ENCODE measurements at regions not wholly inside any gene's neighbourhood (a gene's known extent, or its start where the extent isn't known, plus 50 kb on each side); places are given as distances from the start of the nearest gene placed in this dataset.
"Not testable (repeated sequence)": the region's sequence is repeated elsewhere in the genome, so short reads cannot be mapped to it uniquely, and the experiment has no call there.

DNA sequence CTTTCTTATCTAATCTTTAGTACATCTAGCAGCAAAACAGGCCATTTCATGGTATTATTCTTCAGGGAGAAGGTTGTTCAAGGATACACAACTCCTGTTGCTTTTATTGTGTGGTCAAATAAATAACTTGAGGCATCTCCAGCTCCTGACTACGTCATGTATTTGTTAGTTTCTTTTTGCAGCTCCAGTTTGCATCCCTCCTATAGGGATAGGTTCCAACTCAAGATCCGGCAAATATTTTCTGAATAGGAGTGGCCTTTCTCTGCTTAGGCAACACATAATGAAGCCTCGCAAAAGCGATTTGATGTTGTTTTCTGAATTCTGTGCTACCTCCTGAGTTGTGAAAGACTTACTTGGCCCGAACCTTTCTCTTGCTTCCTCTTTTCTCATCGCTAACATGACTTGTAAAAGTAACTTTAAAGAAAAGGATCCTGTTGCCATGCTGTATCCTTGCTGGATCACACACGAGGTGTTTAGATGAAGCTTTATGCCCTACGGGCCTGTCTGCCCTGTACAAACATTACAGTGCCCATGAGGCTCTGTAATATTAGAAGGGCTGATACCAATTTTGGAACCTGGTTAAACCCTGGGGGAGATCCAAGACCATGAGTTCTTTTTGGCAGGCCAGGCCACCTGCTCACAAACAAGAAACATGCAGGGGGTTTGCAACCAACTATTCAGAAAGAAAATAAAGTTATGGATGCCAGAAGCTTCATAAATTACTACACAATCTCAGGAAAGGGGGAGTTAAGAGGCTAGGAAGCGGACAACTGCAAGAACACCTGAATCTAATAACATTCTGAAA lies 149.8 kb upstream of the FGF10 start:
- DNase-seq = no peak

DNA sequence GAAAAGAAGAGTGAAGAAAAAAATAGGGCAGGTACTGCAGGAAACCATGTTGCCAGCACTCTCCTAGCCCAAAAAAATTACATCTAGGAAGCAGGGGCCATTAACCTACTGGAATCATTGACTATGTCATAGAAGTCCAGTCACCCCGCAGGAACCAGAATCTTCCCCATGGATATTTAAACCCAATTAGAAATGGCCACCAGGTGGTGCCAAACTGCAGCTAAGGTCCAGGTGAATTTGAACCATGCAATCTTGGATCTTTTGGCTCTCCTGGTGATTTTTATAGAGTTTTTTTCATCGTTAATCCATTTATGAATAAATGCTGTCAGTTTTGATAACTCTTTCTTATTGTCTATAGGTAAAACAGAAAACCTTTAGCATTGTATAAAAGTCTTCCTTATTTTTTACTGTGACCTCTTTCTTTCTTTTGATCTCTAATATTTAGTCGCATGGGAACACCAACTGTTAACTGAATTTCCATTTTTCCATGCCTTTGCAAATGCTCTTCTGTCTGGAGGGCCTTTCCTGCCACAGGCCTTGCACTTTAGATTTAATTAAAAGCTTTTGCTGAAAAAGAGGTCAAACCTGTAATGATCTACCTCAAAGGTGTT lies 147.5 kb upstream of the FGF10 start:
- peak; percentile 10 for DNase-seq

DNA sequence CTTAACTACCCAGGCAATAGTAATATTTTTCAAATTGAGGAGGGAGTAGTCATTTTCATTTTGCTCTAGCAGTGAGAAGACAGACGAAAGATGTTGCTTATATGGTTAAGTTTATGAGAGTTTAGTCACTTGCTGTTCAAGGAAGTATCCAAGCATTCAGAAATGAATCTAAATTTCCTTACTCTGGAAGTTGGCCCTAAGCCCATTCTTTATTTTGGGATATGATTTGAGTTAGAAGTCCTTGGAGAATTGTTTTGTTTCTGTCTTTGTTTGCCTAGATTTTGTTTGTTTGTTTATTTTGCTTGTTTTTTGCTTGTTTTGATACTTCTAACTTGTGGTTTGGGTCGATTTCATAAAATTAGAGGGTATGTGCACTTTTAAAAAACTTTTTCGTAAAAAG lies 146.4 kb upstream of the FGF10 start:
- DNase-seq = no peak

DNA sequence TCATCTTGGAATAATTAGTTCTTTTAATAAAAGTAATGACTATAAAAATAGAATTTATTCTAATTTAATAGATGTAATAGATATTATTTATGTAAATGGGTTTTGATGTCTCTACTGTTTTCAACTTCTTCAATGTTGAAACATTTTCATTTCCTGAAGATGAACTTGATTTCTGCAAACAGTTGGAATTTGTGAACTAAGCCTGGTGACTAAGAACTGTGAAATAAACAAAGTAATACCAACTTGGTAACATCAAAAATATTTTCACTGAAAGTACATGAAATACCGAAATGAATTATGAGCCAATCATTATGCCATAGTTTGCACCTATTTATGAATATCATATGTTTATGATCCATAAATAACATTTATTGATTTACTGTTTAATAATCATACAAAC lies 143.8 kb upstream of the FGF10 start:
- no peak for DNase-seq

DNA sequence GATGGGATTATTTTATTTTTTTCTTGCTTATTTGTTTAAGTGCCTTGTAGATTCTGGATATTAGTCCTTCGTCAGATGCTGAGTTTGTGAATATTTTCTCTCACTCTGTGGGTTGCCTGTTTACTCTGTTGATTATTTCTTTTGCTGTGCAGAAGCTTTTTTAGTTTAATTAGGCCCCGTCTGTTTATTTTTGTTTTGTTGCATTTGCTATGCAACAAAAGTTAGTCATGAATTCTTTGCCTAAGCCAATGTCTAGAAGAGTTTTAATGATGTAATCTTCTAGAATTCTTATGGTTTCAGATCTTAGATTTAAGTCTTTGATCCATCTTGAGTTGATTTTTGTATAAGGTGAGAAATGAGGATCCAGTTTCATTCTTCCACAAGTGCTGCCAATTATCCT lies 142.5 kb upstream of the FGF10 start:
- not testable (repeated sequence) for DNase-seq

DNA sequence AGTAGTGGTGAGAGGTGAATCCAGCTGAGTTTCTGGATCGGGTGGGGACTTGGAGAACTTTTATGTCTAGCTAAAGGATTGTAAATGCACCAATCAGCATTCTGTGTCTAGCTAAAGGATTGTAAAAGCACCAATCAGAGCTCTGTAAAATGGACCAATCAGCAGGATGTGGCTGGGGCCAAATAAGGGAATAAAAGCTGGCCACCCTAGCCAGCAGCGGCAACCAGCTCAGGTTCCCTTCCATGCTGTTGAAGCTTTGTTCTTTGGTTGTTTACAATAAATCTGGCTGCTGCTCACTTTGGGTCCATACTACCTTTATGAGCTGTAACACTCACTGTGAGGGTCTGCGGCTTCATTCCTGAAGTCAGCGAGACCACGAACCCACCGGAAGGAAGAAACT lies 141.6 kb upstream of the FGF10 start:
- not testable (repeated sequence) for DNase-seq

DNA sequence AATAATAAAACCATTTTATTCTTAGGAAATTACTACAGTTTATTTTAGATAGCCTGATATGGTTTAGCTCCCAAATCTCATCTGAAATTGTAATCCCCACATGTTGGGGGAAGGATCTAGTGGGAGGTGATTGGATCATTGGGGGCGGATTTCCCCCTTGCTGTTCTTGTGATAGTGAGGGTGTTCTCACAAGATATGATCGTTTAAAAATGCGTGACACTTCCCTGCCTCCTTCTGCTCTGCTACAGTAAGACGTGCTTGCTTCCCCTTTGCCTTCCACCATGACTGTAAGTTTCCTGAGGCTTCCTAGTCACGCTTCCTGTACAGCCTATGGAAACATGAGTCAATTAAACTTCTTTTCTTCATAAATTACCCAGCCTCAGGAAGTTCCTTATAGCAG lies 122.4 kb upstream of the FGF10 start:
- no peak for DNase-seq

DNA sequence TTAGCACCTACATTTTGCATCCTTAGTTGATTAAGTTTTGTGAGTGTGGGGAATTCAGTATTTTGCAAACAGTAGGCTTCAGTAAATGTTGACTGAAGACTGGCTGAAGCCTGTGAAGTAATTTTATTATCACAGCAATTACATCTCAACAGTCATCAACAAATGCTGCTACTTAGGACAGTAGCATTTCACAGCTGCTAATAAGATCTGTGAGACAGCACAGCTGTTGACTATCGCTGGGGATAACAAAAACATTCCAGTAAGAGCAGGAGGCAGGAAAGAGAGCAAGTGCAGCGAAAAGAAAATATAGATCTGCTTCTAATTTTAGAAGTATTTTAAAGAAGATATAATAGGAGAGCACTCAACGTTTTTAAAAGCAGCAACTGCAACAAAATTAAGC lies 117.3 kb upstream of the FGF10 start:
- no peak for DNase-seq

DNA sequence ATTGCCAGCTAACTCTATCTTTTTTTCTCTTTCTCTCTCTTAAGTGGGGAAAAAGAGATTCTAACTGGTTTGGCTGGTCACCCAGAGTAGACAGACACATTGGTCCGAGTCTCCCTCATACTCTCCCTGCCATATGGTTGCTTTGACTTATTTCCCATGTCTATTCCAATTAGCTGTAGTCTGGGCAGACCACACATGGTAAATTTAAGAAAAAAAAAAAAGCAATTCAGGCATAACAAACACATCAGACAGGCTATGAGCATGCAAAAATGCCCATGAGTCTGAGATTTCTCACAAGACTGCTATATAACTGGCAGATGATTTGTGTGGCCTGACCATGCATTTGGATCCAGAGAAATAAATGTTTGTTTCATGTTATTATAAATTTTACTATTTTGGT lies 110.2 kb upstream of the FGF10 start:
- DNase-seq = no peak

DNA sequence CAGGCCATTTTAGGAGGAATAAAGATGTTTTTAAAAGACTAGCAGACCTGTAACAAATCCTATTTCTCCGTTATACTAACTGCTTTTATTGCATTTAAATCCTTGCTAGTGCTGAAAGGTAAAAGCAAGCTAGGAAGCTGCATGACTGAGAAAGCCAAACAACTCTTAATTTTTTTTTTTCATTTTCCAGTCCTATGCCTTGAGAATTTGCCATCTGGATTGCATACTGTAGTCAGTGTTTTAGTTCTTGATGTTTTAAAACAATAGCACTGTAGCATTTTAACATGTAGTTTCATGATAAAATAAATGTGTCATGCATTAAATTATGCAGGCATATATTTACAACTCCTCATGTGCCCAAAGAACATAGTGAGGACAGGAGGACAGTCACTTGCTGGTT lies 108.4 kb upstream of the FGF10 start:
- DNase-seq = no peak

DNA sequence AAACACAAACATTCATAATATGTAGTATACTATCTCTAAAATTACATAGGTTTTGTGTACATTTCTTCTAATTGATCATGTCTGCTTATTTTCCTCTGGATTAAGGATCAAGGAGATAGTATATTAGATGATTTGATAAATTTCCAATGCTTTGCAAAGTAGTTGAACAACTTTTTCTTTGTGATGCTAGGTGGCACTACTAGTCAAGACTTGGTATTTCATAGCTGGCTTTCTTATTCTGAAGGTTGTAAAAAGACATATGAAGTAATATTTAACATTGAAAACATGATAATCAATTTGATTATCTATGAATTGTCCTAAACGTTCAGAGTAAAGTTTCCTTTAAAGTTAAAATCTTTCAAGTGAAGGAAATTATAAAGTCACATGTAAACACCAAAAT lies 106.1 kb upstream of the FGF10 start:
- no peak for DNase-seq

DNA sequence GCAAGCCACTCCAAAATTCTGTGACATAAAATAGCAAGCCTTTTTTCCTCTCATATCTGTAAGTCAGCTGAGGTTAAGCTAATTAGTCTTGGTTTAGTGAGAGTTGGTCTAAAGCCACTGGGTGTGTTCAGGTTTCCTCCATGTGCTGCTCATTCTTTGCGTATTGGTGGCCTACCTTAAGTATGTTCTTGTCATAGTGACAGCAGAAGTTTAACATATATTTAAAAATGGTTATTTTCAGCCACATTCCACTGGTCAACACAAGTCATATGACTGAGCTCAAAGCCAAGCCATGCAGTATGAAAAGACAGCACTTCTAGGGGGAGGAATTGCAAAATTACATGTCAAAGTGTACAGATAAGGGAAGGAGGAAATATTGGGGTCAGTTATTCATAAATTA lies 100.5 kb upstream of the FGF10 start:
- no peak for DNase-seq

DNA sequence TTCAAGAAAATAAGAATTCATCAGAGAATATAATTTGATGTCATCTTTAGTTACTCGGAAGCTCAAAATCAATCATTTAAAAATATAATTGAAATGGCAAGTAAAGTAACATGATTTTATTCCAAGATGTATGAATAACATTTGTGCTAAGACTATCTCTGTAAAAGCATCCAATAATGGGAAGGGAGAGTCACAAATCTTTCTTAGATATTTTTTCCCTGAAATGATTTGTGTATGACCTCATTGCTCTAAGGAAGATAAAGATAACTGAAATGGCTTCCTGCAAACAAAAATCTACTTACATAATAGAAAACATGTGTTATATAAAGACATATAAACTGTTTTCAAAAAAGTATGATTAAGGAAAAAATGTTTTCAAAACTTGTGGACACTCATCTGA lies 97.4 kb upstream of the FGF10 start:
- no peak for DNase-seq

DNA sequence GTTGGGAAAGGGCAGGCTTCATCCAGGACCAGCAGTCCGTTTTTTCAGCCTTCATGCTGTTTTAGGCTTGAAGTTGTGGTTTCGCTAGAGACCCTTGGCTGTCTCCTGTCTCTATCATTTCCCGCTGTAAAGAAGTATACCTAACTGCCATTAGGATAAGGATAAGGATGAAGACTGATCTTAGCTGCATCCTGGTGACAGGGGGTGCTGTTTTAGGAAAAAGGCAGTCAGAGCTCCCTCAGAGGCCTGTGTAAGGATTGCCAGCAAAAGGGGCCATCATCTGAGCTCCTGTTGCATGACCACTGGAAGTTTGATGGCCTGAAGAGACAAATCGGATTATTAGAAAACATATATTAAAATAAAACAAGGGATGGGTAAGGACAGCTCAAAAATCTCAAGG lies 64.8 kb upstream of the FGF10 start:
- DNase-seq = no peak

DNA sequence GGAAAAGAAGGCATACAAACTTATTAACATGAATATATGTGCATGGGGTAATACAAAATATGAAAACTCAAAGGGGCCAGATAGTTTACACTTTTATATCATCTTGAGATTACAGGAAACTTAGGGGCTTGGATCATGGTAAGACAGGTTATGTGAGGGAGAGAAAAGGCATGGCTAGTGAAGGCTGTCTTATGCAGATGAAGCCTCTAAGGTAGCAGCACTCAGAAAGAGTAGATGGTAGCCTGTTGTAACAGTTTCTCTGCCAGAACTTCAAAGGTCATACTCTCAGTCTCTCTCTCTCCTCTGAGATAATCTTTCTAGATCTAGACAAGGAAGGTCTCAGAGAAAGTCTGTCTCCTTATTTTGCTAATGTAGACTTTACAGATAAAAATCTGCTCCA lies 57.2 kb upstream of the FGF10 start:
- no peak for DNase-seq

DNA sequence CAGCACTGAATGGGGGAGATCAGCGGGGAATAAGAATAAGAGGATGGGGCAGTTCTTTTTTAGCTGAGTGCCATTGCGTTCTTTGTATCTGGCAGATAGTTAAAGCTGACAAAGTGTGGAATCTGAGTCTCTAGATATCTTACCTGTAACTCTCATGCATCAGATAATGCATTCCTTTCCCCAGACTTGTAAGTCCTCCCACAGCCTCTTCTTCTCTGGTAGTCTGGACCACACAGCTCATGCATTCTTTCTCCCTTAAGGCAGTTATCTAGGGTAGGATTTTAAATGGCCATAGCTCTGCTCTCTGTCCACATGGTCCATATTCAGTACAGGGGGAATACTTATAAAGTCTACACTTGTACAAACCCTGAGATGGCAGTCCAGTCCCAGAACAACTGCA lies 54.0 kb upstream of the FGF10 start:
- DNase-seq = no peak

DNA sequence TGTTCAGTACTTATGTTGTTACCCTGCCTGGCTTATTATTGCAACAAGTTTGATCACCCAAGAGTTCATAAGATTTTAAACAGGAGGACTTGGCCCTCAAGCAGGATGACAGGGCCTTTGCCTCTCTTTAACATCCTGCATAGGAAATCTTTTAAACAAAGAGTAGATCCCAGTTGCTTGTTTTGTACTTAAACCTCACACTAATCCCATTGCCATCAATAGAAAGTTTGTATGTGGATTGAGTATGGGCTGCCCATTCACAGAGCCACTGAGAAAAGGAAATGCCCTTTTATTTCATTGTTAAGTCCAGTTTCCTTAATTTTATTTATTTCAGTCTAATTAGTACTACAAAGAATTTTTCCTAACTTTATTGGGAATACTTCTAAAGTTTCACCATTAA lies 52.2 kb upstream of the FGF10 start:
- DNase-seq = no peak

DNA sequence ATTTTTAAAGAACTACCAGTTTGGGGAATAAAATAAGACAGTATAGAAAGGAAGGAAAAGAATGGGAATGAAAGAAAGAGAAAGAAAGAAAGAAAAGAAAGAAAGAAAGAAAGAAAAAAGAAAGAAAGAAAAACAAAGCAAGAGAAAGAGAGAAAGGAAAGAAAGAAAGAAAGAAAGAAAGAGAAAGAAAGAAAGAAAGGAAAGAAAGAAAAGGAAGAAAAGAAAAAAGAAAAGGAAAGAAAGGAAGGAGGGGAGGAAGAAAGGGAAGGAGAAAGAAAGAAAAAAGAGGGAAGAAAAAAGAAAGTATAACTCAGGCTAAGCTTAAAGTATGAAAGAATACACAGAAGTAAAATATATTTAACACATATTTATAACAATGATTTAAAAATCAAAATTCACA lies 51.0 kb upstream of the FGF10 start:
- no peak for DNase-seq
